ENCODE measurements at regions not wholly inside any gene's neighbourhood (a gene's known extent, or its start where the extent isn't known, plus 50 kb on each side); places are given as distances from the start of the nearest gene placed in this dataset.

DNA sequence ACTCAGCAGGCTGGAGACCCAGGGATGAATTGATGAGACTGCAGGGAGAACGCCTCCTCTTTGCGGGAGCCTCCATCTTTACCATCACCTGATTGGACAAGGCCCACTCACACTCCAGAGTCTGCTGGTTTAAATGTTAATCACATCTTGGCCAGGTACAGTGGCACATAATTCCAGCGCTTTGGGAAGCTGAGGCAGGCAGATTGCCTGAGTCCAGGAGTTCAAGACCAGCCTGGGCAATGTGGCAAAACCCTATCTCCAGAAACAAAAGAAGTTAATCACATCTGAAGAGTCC is 121.8 kb upstream of the C1orf174 start:
- TF ChIP-seq RAD21 (IDR thresholded peaks at IDR 0.05; ENCODE audit: low read depth) (no peak), TCF12 (IDR thresholded peaks at IDR 0.05; ENCODE audit: low read depth) (no peak), EP300 (IDR thresholded peaks at IDR 0.05; ENCODE audit: borderline replicate concordance) (no peak), YY1 (IDR thresholded peaks at IDR 0.05; ENCODE audit: low read depth) (no peak), TAF1 (IDR thresholded peaks at IDR 0.05; ENCODE audit: low read depth) (no peak), FOXM1 (IDR thresholded peaks at IDR 0.05; ENCODE audit: borderline replicate concordance, low read depth) (no peak), NFIC (IDR thresholded peaks at IDR 0.05) (no peak), CREB1 (IDR thresholded peaks at IDR 0.05; ENCODE audit: low read depth) (no peak), EGR1 (IDR thresholded peaks at IDR 0.05) (no peak)
- TF ChIP-seq, protein P1, sequence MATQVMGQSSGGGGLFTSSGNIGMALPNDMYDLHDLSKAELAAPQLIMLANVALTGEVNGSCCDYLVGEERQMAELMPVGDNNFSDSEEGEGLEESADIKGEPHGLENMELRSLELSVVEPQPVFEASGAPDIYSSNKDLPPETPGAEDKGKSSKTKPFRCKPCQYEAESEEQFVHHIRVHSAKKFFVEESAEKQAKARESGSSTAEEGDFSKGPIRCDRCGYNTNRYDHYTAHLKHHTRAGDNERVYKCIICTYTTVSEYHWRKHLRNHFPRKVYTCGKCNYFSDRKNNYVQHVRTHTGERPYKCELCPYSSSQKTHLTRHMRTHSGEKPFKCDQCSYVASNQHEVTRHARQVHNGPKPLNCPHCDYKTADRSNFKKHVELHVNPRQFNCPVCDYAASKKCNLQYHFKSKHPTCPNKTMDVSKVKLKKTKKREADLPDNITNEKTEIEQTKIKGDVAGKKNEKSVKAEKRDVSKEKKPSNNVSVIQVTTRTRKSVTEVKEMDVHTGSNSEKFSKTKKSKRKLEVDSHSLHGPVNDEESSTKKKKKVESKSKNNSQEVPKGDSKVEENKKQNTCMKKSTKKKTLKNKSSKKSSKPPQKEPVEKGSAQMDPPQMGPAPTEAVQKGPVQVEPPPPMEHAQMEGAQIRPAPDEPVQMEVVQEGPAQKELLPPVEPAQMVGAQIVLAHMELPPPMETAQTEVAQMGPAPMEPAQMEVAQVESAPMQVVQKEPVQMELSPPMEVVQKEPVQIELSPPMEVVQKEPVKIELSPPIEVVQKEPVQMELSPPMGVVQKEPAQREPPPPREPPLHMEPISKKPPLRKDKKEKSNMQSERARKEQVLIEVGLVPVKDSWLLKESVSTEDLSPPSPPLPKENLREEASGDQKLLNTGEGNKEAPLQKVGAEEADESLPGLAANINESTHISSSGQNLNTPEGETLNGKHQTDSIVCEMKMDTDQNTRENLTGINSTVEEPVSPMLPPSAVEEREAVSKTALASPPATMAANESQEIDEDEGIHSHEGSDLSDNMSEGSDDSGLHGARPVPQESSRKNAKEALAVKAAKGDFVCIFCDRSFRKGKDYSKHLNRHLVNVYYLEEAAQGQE (IDR thresholded peaks at IDR 0.05; ENCODE audit: low read depth): no peak
- TF ChIP-seq, protein P2, sequence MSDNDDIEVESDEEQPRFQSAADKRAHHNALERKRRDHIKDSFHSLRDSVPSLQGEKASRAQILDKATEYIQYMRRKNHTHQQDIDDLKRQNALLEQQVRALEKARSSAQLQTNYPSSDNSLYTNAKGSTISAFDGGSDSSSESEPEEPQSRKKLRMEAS (IDR thresholded peaks at IDR 0.05): no peak

Measured in Ishikawa (cell line).